Pancreas (tissue), 10 donors: ENCODE measurements at regions not wholly inside any gene's neighbourhood (a gene's known extent, or its start where the extent isn't known, plus 50 kb on each side); places are given as distances from the start of the nearest gene placed in this dataset.

Experiments used
- ATAC-seq, 4 donors: fragments of 200-7000 bp; cut with Tn5 transposase; one replicate each; pipeline versions ENCODE4 v1.8.0 to v1.9.1; 2020; ENCODE audit warnings: mild to moderate bottlenecking in 4 of 4, moderate library complexity in 4 of 4
- DNase-seq, 6 donors: peaks; one replicate each; pipeline ENCODE4 v3.0.0-alpha.2; 2020
- FAIRE-seq: peaks from 2 replicates; lab custom pipeline; 2012; peaks lifted over from hg19 to GRCh38; lab: Jason Lieb, UNC
- H3K27ac ChIP-seq, 4 donors: fragments of 200-600 bp; sonication (generic); 1 replicate in 3 of 4; 2 replicates in 1 of 4; pipeline versions ENCODE4 v1.5.0 to v1.8.0; 2020
- H3K27me3 ChIP-seq, 4 donors: fragments of 200-600 bp; one replicate each; pipeline ENCODE4 v1.8.0; 2021
- H3K36me3 ChIP-seq, 3 donors: fragments of 200-600 bp; sonication (generic) in 1 of 3; one replicate each; pipeline versions ENCODE4 v1.5.0 to v1.8.0; 2020 to 2021
- H3K4me1 ChIP-seq, 3 donors: fragments of 200-600 bp; one replicate each; pipeline ENCODE4 v1.8.0; 2021
- H3K4me3 ChIP-seq, 4 donors: fragments of 200-600 bp; sonication (generic) in 2 of 4; one replicate each; pipeline versions ENCODE4 v1.5.0 to v1.8.0; 2020 to 2021
- H3K9me3 ChIP-seq, 4 donors: fragments of 200-600 bp; one replicate each; pipeline ENCODE4 v1.8.0; 2021
- WGBS, 2 donors: extraction: QIAGEN DNeasy Blood & Tissue Kit; methylation state at CpG; one replicate each; pipeline ENCODE4 v1.1.7; 2013; 5-methylcytosine and 5-hydroxymethylcytosine counted together
- intact Hi-C, 3 donors: fragments of 100-400 bp; cut with DNase I; formaldehyde crosslinking; loops; one replicate each; pipeline versions ENCODE4 v1.11.1 to v1.14.2; 2022
- TF ChIP-seq, protein P1 (sequence below), 4 donors: fragments of 200-600 bp; sonication (generic) in 3 of 4; IDR thresholded peaks; one replicate each; pipeline versions ENCODE4 v1.5.0 to v1.8.0; 2021; ENCODE audit warnings: antibody characterized with exemption in 4 of 4
- donor health status: healthy with polysubstance abuse.
- donor health status: DM: no; HTN: no; CAD: no; lungs with moderate emphysema.
- donor health status: DM: no; HTN: no; CAD: no.
- donor health status: control.
- donor health status: control.
- donor health status: Bipolar disorder and iron deficiency.
- donor health status: DM: yes; HTN: yes; CAD: no.
- donor health status: DM: no; HTN: no; CAD: no.
- donor health status: DM: no; HTN: no; CAD: no.
- donor health status: DM: yes; HTN: yes; CAD: no.

DNA sequence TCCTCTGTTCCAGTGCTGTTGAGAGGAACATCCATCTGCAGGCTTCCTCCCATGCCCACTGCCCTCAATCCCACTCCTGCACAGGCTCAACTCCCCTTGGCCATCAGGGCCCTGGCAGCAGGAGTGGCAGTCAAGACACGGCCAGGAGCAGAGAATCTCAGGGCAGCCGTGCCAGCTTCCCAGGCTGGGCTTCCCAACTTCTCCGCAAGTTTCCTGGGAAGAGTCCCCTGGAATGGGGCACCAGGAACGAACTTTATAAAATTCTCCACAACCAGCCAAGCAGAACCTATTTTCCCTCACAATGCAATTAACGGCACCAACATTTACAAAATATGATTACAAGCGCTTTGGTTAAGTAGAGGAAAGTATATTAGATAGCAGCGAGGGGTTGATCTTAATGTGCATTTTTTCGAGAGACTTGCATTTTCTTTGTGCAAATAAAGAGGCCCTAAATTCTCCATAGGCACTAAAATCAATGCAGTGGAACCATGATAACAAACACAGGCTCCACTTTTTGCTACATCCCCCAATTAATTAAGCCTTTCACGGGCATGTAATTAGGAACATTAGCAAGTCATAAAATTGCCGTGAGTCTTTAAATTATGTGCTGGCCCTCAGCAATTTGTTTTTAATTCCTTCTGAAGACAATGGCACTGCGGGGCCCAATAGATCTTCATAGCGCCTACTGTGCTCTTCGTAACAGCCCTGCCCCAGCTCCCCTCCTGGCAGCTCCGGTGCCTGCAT, 99.9 kb upstream of the LHX1 start:
- ATAC-seq: no peak
- FAIRE-seq: no peak
- H3K36me3 ChIP-seq: no peaks in the 10 kb centered on the region
- H3K4me3 ChIP-seq: no peak overlapping the region
- intact Hi-C loops: no loop called here
- H3K27me3 ChIP-seq: no peaks in the 10 kb centered on the region
- DNase-seq: no peak
- no peaks in the 10 kb centered on the region for H3K4me1 ChIP-seq
- TF ChIP-seq, protein P1, sequence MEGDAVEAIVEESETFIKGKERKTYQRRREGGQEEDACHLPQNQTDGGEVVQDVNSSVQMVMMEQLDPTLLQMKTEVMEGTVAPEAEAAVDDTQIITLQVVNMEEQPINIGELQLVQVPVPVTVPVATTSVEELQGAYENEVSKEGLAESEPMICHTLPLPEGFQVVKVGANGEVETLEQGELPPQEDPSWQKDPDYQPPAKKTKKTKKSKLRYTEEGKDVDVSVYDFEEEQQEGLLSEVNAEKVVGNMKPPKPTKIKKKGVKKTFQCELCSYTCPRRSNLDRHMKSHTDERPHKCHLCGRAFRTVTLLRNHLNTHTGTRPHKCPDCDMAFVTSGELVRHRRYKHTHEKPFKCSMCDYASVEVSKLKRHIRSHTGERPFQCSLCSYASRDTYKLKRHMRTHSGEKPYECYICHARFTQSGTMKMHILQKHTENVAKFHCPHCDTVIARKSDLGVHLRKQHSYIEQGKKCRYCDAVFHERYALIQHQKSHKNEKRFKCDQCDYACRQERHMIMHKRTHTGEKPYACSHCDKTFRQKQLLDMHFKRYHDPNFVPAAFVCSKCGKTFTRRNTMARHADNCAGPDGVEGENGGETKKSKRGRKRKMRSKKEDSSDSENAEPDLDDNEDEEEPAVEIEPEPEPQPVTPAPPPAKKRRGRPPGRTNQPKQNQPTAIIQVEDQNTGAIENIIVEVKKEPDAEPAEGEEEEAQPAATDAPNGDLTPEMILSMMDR (IDR thresholded peaks at IDR 0.05): no peak
- no peaks in the 10 kb centered on the region for H3K9me3 ChIP-seq
- 61 to 62% methylated on average over 14 of the region's 14 CpGs for WGBS, 2 donors
- no peak overlapping the region for H3K27ac ChIP-seq

DNA sequence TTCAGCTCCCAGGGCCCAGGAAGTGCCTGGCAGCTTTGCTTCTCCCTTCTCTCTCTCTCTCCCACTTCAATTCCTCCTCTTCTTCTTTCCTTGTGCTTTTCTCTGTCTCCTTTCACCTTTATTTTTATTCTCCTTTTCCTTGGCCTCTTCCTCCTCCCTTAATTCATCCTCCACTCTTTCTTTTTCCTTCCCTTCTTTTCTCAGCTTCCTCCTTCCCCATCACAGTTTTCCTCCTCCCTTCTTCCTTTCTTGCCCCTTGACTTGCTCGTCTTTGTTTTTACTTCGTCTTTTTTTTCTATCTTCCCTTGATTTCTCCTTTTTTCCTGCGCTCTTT, 99.4 kb upstream of the LHX1 start:
- WGBS, 2 donors: 60 to 61% methylated on average over 3 of the region's 3 CpGs
- no peak for DNase-seq
- Histone ChIP-seq H3K27me3 (no peaks in the 10 kb centered on the region), H3K4me3 (no peak overlapping the region), H3K4me1 (no peaks in the 10 kb centered on the region), H3K27ac (no peak overlapping the region), H3K9me3 (no peaks in the 10 kb centered on the region), H3K36me3 (no peaks in the 10 kb centered on the region)
- no peak for ATAC-seq
- no peak for FAIRE-seq
- intact Hi-C loops: no loop called here
- TF ChIP-seq, protein P1 (IDR thresholded peaks at IDR 0.05): no peak

DNA sequence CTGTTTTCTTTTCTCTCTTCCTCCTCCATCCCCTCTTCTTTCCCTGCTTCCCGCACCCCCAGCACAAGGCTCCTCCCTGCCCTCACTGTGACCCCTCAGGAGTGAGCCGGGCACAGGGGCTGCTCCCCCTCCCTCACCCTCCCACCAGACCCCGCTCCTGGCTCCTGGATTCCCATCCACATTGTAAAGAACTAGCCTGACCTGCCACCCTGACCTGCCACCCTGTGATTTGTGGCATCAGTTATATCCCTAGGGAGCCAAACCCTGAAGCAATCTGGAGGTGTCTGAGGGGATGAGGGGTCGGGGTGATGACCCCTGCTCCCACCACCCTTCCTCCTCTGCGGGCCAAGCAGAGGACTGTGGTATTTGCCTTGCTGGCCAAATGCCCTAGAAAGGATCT, 98.0 kb upstream of the LHX1 start:
- Histone ChIP-seq H3K36me3 (no peaks in the 10 kb centered on the region), H3K9me3 (no peaks in the 10 kb centered on the region), H3K27me3 (no peaks in the 10 kb centered on the region), H3K4me3 (no peak overlapping the region), H3K4me1 (no peaks in the 10 kb centered on the region), H3K27ac (no peak overlapping the region)
- 45 to 48% methylated on average over 5 of the region's 5 CpGs for WGBS, 2 donors
- no peak for DNase-seq
- no peak for ATAC-seq
- no peak for FAIRE-seq
- intact Hi-C loops: no loop called here
- TF ChIP-seq, protein P1 (IDR thresholded peaks at IDR 0.05): no peak

DNA sequence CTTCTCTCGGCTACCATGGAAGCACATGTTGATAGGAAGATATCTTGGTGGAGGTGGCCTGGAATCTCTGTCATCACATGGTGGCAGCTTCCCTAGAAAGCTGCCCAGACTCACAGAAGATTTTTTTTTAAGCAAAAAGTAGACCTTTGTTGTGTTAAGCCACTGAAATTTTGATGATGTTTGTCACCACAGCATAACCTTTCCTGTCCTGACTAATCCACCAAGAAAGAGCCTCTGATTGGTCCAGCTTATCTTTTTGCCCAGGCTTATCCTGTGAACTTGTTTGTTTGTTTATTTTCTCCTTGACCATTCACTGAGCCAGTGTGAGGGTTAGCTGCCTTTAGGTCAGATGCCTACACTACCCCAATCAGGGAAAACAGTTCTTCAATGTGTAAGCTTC, 96.5 kb upstream of the LHX1 start:
- Histone ChIP-seq H3K27me3 (no peaks in the 10 kb centered on the region), H3K36me3 (no peaks in the 10 kb centered on the region), H3K4me3 (no peak overlapping the region), H3K4me1 (no peaks in the 10 kb centered on the region), H3K27ac (no peak overlapping the region), H3K9me3 (no peaks in the 10 kb centered on the region)
- ATAC-seq: no peak
- FAIRE-seq: no peak
- no peak for DNase-seq
- 72 to 73% methylated on average over 1 of the region's 1 CpG for WGBS, 2 donors
- TF ChIP-seq, protein P1 (IDR thresholded peaks at IDR 0.05): no peak
- intact Hi-C loops: no loop called here

DNA sequence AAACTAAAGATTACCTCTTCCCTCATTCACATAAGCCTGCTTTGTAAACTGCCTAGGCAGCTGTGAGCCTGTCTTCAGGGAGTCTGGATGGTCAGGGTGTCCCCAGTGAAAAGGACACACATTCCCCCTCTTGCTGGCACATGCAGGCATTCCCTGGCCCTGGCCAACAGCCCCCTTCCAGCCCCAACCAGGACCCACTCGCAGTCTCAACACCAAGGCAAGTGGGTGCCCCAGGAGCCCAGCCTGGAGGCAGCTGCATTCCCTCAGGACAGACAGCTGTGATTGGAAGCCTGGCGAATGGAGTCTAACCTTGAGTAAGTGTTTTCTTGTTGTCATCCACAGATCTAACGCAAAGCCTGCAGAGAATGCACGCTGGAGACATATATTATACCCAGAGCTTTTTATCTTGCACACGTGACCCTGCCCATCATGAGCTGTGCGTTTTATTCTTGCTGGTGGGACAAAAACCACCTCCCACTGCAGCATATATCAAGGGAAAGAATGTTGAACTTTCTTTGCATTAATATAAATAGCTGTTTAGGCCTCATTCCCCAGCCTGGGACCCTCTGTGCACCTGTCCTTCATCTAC, 95.0 kb upstream of the LHX1 start:
- WGBS, 2 donors: 37 to 54% methylated on average over 6 of the region's 6 CpGs
- FAIRE-seq: no peak
- no peak overlapping the region for H3K27ac ChIP-seq

More for the DNA sequence above, 95.0 kb upstream of the LHX1 start:
- no peaks in the 10 kb centered on the region for H3K27me3 ChIP-seq
- DNase-seq (no peak), ATAC-seq (no peak)
- intact Hi-C loops: no loop called here
- TF ChIP-seq, protein P1 (IDR thresholded peaks at IDR 0.05): no peak
- H3K4me3 ChIP-seq: no peak overlapping the region
- no peaks in the 10 kb centered on the region for H3K9me3 ChIP-seq
- no peaks in the 10 kb centered on the region for H3K36me3 ChIP-seq
- H3K4me1 ChIP-seq: no peaks in the 10 kb centered on the region
